NCI-H446 treated with DMSO at 0.1 percent for 48 hours (cell line): ENCODE measurements at regions not wholly inside any gene's neighbourhood (a gene's known extent, or its start where the extent isn't known, plus 50 kb on each side); places are given as distances from the start of the nearest gene placed in this dataset.
"Not testable (repeated sequence)": the region's sequence is repeated elsewhere in the genome, so short reads cannot be mapped to it uniquely, and the experiment has no call there.

Experiments used
- DNase-seq: peaks from one replicate; lab custom pipeline; 2025; lab: John Stamatoyannopoulos, UW

DNA sequence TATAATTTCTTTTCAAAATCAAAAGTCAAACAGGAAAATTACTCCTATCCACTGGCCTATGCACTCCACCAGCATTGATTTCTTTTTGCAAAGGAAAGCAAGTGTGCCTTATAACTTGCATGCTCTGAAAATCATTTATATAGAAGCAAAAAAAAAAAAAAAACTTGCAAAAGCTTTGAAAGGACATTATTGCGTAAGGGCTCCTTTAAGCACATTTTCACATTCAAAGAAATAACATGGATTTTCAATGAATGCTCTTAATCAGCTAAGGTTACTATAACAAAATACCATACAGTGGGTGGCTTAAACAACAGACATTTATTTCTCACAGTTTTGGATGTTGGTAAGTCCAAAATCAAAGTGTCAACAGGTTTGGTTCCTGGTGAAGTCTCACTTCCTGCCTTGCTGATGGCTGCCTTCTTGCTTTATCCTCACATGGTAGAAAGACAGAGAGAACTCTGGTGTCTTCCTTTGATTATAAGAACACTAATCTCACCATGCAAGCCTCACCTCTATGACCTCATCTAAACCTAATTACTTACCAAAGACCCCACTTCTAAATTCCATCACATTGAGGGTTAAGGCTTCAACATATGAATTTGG, 755.2 kb upstream of the CDH10 start:
- DNase-seq = no peak

DNA sequence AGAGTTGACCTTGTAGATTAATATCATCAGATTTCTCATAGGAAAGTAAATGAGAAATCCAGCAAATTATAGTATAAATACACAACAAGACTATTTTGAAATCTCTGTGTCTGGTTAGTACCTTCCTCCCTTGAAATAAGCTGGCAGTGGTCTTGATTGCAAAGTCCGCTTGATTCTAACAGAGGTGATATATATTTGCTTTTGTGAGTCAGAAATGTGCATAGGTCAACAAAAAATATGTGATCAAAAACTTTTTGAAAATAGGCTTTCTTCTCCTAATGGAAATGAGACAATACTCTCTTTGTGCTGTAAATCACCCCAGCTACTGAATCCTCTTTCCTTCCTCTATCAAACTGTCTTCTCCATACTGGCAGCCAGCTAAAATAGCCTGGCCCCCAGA, 749.2 kb upstream of the CDH10 start:
- peak; percentile 51 for DNase-seq

DNA sequence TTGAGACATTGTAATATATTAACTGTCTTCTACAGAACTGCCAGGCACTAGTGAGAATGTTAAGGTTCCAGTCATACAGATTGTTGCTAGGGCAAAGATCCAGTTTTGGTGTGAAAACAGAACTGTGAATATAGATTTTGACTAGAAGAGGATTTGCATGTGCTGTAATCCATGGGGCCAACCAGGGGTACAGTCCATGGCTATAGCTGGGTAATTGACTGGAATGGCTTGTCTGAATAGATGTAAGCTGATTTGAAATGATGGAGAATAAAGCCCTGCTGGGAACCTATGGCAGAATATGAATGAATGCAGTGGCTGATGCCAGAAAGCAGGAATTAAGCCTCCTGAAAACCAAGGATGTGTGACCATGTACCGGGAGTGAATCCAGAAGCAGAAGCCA, 748.5 kb upstream of the CDH10 start:
- DNase-seq = peak; percentile 99

DNA sequence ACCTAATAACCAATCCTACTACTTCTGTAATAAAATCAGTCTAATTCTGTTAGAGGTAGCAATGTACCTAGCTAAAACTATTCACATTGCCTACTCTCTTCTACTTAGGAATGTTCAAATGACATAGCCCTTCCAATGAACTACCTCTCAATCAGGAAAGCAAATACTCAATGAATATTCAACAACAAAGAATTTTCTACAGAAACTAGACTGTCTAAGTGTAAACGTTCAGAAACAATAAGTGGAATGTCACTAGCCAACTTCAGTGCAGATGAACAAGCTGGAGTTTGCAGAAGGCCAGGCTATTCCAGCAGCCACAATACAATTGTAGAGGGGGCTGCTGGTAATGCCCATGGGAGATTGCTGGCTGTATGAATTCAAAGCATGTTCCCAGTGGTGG, 743.2 kb upstream of the CDH10 start:
- DNase-seq = no peak

DNA sequence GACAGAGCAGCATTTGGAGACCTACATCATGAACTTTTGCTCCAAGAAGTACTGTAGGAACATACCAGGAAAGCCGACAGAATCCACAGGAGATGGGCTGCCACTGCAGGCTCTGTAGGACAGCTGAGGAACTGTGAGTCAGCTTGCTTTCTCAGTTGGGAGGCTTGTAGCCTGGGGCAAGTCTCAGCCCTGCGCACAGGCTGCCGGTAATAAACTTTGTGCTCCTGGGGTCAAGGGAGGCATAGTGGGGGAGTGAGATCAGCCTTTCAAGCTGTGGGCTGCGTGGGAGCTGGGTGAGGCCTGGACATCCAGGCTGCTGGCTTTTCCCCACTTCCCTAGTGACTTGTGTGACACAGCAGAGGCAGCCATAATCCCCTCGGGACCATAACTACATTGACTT, 718.0 kb upstream of the CDH10 start:
- DNase-seq = no peak

DNA sequence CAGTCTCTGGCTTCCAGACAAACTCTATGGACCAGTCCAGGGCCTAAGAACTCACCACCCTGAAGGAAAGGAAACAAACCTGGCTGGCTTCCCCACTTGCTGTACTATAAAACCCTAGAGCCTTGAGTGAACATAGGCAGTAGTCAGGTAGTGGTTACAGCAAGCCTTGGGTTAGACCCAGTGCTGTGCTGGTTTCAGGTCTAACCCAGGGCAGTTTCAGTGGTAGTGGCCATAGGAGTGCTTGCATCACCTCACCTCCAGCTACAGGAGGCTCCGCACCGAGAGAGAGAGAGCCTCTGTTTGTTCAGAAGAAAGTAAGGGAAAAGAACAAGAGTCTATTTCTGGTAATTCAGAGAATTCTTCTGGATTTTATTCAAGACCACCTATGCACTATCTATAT, 714.1 kb upstream of the CDH10 start:
- DNase-seq = no peak

DNA sequence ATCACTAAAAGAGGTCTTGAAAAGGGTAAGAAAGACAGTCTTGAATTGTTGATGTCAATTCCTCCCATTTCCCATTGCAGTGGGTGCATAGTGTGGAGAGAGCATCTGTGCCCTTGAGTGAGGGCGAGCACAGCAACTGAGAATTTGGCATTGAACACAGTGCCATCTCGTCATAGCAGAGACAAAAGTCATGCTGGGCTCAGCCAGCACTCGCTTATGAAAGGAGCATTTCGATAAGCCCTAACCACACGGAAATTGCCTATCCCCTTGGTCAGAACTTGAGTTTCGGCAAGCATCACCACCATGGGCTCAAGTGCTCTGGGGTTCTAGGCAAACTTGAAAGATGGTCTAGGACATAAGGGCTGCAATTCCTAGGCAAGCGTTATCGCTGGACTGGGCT, 712.8 kb upstream of the CDH10 start:
- DNase-seq = no peak

DNA sequence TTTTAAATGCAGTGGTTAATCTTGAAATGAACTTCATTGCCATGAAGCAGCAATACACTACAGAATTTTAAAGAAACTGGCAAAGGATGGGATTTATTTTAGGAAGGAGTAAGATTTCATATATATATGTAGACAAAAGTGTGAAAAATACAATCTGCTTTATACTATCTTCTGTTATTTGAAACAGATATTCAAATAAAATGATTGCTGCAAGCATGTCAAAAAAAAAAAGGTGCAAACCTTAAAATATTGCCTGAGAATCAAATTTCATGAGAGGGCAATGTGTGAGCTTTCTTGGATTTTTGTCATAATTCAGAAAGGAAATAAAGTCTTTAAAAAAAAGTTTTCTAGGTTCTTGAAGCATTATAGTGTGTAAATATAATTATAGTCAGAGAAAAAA, 705.0 kb upstream of the CDH10 start:
- no peak for DNase-seq

DNA sequence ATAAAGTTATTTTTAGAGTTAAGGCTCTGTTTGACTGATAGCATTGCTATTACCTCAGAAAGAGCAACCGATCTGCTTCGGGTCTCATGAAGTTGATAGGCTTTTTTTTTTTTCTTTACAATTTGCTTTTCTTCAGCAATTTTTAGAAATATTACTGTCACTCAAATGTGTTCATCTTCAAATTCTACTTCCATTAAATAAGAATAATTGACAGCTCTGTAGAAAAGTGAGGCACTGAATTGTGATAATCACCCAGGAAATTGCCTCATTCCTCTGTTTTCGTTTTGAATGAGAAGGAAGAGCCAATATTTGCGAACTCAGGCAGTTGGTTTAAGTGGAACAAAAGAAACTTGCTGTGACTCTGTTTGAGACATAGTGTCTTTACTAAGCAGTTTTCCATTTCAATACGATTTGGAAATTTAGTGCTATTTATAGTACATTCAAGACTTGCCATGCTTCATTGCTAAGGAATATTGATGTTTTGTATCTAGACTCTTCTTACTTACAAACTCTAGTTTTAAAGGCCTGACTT, 700.5 kb upstream of the CDH10 start:
- no peak for DNase-seq

DNA sequence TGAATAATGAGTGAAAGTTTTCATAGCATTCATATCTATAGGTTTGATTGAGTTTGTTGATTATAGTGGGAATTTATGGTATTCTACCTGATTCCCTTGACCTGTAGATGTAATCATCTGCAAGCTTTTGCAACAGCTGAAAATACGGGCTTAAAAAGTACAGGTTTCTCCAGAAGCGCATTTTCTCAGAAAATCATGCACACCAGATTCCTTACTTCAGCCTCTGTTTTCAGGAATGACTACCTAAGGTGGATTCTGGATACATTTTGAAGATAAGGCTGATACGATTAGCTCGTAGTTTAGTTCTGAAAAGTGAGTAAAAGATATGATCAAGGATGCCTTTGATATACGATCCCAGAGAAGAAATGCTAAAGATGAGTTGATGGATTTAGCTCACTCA, 694.8 kb upstream of the CDH10 start:
- no peak for DNase-seq

DNA sequence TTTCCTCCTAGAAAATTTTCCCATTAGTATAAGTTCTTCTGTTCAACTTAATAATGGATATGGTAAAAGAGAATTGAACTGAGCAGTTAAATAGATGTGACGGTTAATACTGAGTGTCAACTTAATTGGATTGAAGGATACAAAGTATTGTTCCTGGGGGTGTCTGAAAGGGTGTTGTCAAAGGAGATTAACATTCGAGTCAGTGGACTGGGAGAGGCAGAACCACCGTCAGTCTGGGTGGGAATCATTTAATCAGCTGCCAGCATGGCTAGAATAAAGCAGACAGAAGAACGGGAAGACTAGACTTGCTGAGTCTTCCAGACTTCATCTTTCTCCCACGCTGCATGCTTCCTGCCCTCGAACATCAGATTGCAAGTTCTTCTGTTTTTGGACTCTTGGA, 689.6 kb upstream of the CDH10 start:
- DNase-seq = no peak

DNA sequence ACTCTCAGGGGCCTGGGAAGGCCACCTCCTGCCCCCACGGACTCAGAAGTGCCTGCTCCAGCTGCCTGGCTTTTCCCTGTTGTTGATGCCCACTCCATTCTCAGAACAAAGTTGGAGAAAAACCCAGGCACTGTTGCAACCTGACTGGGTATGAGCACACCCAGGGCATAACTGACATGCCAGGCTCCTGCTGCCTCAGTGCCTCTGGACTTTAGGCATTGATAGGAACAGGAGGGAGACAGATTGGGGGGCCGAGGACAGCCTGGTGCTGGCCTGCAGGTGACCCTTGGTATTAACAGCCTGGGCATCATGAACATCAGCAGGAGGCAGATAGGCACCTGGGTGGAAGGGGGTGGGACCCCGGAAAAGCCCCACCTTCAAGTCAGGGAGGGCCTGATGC, 685.9 kb upstream of the CDH10 start:
- DNase-seq = no peak

DNA sequence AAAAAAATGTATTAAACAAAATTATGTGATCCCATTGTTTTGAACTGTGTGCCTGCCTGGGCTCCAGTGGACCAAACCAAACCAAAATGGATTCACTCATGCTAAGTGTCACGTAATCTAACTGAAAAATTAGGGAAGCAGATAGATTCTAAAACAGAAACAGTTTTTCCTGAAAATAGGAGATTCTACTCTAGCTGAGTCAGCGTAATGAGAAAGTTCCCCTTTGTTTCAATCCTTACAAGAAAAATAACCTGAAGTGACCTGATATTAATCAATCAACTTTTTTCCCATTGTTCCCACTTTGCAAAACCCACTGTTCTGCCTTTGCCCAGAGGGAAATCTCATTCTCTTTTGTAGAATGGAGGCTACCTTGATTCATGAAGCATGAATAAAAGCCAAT, 682.4 kb upstream of the CDH10 start:
- DNase-seq = no peak

DNA sequence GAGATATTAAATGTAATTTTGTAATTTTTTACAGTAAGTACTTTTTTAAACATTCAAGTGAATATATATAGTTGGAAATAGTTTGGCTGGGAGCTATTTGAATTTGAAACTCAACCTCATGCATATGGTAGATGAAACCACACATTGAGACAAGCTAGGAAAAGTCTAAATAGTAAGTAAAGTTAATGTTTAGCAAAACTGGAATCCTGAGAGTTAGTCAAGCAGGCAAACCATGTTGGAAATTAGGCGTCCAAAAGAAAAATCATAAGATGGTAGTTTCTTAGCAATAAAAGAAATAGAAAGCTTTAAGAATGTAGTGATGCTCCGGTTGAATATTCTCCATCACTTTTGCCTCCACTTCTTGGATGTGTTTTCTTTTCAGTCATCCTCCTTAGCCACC, 657.1 kb upstream of the CDH10 start:
- DNase-seq = no peak

DNA sequence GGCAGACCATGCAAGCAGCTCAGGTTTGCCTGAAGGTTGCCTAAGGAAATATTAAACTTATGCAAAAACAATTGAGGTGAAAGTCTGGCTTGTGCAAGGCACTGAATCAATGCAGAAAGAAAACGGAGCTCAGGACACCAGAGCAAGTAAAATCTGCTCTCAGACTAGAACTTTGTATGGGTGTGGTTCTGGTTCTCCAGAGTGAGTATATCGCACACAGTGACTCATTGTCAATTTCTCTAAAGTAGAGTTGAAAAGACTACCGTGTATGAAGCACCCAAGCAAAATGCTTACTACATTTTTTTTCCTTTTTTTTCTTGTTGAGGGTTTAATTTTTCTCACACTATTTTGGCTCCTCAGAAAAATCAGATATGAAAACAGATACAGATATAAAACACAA, 650.3 kb upstream of the CDH10 start:
- DNase-seq = no peak

DNA sequence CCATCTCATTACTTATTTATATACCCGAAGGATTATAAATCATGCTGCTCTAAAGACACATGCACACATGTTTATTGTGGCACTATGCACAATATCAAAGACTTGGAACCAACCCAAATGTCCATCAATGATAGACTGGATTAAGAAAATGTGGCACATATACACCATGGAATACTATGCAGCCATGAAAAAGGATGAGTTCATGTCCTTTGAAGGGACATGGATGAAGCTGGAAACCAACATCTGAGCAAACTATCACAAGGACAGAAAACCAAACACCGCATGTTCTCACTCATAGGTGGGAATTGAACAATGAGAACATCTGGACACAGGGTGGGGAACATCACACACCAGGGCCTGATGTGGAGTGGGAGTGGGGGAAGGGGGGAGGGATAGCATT, 645.0 kb upstream of the CDH10 start:
- not testable (repeated sequence) for DNase-seq

DNA sequence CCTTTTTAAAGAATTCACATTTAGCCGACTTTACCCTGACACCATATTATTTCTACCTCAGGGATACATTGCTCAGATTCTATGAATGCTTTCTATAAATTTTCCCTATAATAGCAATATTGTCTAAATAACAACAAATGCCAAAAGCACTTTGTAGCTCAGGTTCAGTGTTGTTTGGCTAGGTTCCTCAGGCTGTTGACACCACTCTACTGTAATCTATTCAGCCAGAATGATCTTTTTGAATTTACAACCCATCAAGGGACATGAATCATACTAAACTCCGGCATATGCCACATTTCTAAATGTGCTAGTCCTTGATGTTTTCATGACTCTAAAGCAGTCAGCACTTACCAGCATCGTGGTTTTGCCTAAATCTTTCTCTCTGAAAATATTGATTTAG, 641.5 kb upstream of the CDH10 start:
- DNase-seq = peak; percentile 96

DNA sequence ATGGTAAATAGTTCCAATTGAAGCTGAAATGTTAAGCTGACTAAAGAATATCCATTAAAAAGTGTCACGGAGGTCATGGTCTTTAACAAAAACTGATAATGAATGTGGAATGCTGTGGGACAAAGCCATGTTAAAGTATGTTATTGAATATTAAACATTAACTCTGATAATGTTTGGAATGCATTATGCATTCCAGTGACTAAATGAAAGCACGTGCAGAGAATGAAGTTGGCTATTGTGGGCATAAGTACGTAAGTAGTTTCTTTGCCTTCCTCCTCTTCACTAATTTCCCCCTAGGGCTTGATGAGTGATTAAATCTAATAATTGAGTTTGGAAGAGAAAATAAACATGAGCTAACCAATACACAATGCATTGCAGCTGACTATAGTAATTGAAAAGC, 640.4 kb upstream of the CDH10 start:
- DNase-seq = no peak

DNA sequence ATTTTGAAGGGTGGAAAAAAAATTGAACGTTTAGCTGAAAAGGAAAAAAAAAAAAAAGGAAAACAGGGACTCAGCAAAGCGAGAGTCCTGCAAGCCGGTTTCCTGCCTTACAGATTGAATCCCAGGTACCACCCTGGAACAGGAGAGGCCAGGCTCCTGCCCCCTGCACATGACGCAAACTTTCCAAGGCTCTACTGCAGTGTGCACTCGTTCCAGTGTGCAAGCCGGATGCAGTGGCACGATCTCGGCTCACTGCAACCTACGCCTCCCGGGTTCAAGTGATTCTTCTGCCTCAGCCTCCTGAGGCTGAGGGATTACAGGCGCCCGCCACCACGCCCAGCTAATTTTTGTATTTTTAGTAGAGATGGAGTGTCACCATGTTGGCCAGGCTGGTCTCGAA, 618.7 kb upstream of the CDH10 start:
- not testable (repeated sequence) for DNase-seq

DNA sequence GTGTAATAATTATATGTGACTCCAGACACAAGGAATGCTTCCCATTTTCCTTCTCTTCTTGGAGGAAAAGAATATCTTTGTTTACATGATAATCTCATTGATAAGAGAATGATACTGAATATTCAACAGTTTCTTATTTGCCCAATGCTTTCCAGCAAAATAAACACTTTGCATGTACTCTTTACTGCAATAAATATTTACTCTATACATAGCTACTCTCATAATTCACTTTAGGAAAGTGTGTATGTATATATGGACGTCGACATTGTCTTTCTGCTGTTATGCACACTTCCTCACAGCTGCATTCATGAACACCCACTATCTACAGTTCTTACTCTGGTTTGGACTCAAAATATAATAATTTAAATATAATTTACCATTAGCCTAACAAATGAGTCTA, 617.4 kb upstream of the CDH10 start:
- DNase-seq = no peak

DNA sequence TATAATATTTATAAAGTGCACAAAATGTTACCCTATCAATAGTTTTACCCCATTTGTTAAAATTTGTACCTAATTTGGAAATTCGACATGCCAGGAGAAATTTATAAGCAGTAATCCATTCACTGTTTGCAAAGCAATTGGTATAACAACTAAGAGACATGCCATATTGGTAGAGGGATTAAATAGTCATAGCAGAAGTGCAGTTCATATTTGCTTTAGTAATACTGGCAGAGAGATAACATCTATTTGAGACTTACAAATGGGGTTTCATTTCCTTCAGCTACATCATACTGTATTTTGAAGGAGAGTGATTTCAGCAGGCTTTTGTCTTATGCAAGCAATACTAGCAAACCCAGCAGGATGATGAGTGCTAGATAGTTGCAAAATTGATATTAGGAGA, 610.4 kb upstream of the CDH10 start:
- DNase-seq = no peak

DNA sequence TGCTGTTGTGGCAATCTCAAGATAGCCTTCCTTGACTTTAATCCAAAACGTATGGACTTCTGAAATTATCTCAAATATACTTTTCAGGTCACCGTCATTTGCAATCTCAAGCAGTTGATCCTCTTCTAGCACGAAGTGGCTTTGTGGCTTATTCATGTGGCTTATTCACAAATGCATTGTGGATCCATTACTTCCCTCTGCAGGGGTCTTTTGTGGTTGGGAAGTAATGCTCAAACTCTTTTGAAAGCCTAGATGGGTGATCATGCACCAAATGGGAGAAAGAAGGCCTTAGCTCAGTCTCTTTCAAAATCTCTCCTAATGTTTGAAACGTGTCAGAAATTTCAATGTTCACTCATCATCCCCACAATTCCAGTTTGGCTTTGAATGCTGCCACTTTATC, 597.2 kb upstream of the CDH10 start:
- no peak for DNase-seq

DNA sequence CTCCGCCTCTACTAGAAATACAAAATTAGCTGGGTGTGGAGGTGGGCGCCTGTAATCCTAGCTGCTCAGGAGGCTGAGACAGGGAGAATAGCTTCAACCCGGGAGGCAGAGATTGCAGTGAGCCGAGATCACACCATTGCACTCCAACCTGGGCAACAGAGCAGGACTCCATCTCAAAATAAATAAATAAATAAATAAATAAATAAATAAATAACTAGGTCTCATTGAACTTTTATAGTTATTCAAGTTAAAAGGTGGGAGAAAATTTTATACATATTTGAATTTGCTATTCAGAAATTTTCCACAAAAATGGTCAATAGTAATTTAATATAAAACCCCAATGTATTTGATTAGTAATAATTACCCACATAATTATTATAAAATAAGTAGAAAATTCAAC, 593.9 kb upstream of the CDH10 start:
- DNase-seq = not testable (repeated sequence)

DNA sequence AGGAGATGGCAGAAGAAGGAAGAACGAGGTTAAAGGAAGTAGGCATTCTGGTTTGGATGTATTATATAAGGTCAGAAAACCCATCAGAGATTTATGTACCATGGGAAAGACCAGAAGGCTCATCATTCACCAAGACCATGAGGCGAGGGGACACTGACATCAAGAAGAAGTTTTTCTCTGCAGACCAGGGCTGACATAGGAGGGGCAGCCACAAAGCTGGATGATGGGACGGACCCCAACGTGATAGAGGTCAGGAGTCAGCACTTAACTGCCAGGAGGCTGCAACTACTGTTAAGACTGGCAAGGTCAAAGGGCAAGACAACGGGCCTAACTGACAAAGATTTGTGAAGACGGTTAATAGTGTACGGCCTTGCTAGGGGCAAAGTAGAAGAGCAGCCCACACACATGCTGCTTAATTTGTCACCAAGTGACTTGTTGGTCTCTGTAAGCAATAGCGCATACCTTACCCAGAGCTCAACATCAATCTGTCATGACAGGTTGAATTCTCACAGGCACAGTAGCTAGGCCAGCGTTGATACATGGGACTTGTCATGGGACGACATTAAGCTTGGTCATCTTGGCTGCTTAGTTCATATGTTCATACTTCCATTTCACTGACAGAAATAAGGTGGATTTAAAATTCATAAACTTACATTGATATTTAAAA, 579.7 kb upstream of the CDH10 start:
- no peak for DNase-seq
